Keratinocyte (primary cell): ENCODE measurements at regions not wholly inside any gene's neighbourhood (a gene's known extent, or its start where the extent isn't known, plus 50 kb on each side); places are given as distances from the start of the nearest gene placed in this dataset.

Experiments used
- DNase-seq: peaks from one replicate; pipeline ENCODE4 v3.0.0-alpha.2; 2011; ENCODE audit warnings: low read depth, missing footprints, low spot score
- FAIRE-seq: peaks from 2 replicates; lab custom pipeline; 2011; peaks lifted over from hg19 to GRCh38; lab: Jason Lieb, UNC
- H2AFZ ChIP-seq: 2 replicates; pipeline ENCODE4 v1.6.0; 2012; ENCODE audit warnings: low read length, control low read depth, inconsistent platforms; ENCODE audit not compliant: control insufficient read depth
- H3K27ac ChIP-seq: 2 replicates; pipeline ENCODE4 v1.5.1; 2011; ENCODE audit warnings: low read length; ENCODE audit not compliant: control insufficient read depth, insufficient read depth
- H3K27me3 ChIP-seq: 3 replicates; pipeline ENCODE4 v1.6.0; 2011; ENCODE audit warnings: low read length; ENCODE audit not compliant: control insufficient read depth, insufficient read depth; ENCODE audit errors: extremely low read depth
- H3K36me3 ChIP-seq, 2 experiments: 2 replicates in 1 of 2; 3 replicates in 1 of 2; pipeline ENCODE4 v1.5.1; 2011; ENCODE audit warnings: low read length in 2 of 2, mild to moderate bottlenecking in 1 of 2; ENCODE audit not compliant: control insufficient read depth in 2 of 2, insufficient read depth in 2 of 2; ENCODE audit errors: extremely low read depth in 1 of 2
- H3K4me1 ChIP-seq: 3 replicates; pipeline ENCODE4 v1.5.1; 2011; ENCODE audit warnings: low read length; ENCODE audit not compliant: control insufficient read depth, insufficient read depth; ENCODE audit errors: extremely low read depth
- H3K4me2 ChIP-seq: 3 replicates; pipeline ENCODE4 v1.6.0; 2011; ENCODE audit warnings: low read depth, low read length; ENCODE audit not compliant: control insufficient read depth, insufficient read depth; ENCODE audit errors: extremely low read depth
- H3K4me3 ChIP-seq, 3 experiments: fragments of 200-600 bp in 1 of 3; sonication (generic) in 1 of 3; 2 replicates in 2 of 3; 3 replicates in 1 of 3; pipeline ENCODE4 v1.5.1; 2011 to 2016; ENCODE audit warnings: low read length in 3 of 3, mild to moderate bottlenecking in 3 of 3, control low read depth in 2 of 3, inconsistent platforms in 1 of 3, low read depth in 1 of 3, mixed read lengths in 1 of 3, mixed run types in 1 of 3, moderate library complexity in 1 of 3; ENCODE audit not compliant: control insufficient read depth in 2 of 3, insufficient read depth in 2 of 3; ENCODE audit errors: extremely low read depth in 1 of 3
- H3K79me2 ChIP-seq: 2 replicates; pipeline ENCODE4 v1.6.0; 2012; ENCODE audit warnings: low read length; ENCODE audit not compliant: control insufficient read depth, insufficient read depth
- H3K9ac ChIP-seq: 3 replicates; pipeline ENCODE4 v1.6.0; 2011; ENCODE audit warnings: low read length; ENCODE audit not compliant: control insufficient read depth, insufficient read depth; ENCODE audit errors: extremely low read depth
- H3K9me1 ChIP-seq: 3 replicates; pipeline ENCODE4 v1.6.0; 2011; ENCODE audit warnings: low read length; ENCODE audit not compliant: control insufficient read depth, insufficient read depth; ENCODE audit errors: extremely low read depth
- H3K9me3 ChIP-seq: 2 replicates; pipeline ENCODE4 v1.5.1; 2012; ENCODE audit warnings: low read depth, low read length; ENCODE audit not compliant: control insufficient read depth
- H4K20me1 ChIP-seq: 3 replicates; pipeline ENCODE4 v1.6.0; 2011; ENCODE audit warnings: low read length; ENCODE audit not compliant: control insufficient read depth, insufficient read depth; ENCODE audit errors: extremely low read depth
- EZH2 ChIP-seq: IDR thresholded peaks from one replicate; pipeline ENCODE4 v1.6.1; 2012; ENCODE audit warnings: inconsistent platforms, mild to moderate bottlenecking, low read length, moderate library complexity
- dilution Hi-C: fragments of 300-500 bp; cut with MboI; formaldehyde crosslinking; loops from one replicate; pipeline ENCODE4 v1.7.0; 2020; ENCODE audit warnings: low sequenced_read_pairs; ENCODE audit not compliant: extremely low pct_ligation_motif_present
- TF ChIP-seq, protein P1 (sequence below), 3 experiments: IDR thresholded peaks in 1 of 3; conservative IDR thresholded peaks in 1 of 3; optimal IDR thresholded peaks in 1 of 3; 2 replicates in 2 of 3; 3 replicates in 1 of 3; pipeline versions ENCODE3 to v1.5.1; 2011; ENCODE audit warnings: low read length in 3 of 3, mild to moderate bottlenecking in 3 of 3, moderate library complexity in 2 of 3, control low read depth in 1 of 3, inconsistent platforms in 1 of 3; ENCODE audit not compliant: insufficient read depth in 2 of 3; ENCODE audit errors: extremely low read depth in 1 of 3

DNA sequence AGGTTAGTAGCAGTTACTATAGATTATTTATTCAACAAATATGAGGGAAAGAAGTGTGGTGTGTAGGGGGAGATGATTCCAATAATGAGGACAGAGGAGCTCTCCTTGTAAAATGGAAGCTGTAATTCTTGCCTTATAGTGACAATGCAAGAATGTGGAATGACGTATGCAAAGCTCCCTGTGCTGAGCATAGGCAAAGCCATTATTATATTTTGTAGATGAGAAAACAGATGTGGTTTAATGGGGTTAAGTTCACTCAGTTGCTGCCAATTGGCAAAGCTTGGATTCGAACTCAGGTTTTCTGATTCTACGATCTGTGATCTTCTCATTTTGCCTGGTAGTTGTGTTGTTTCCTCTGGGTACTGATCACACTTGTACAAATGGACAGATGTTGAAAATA, 153.3 kb downstream of the LSMEM1 start:
- TF ChIP-seq EZH2, result no peak
- Histone ChIP-seq H4K20me1 (no peaks in the 10 kb centered on the region), H3K9me1 (no peaks in the 10 kb centered on the region), H3K79me2 (no peaks in the 10 kb centered on the region), H3K4me2 (no peak overlapping the region), H3K36me3 (no peaks in the 10 kb centered on the region), H3K9ac (no peak overlapping the region), H3K4me1 (no peaks in the 10 kb centered on the region), H2AFZ (no peak overlapping the region), H3K27me3 (no peaks in the 10 kb centered on the region), H3K9me3 (no peaks in the 10 kb centered on the region), H3K4me3 (no peak overlapping the region), H3K27ac (no peak overlapping the region)
- DNase-seq, result no peak
- dilution Hi-C loops, result no loop called here
- no peak for FAIRE-seq

DNA sequence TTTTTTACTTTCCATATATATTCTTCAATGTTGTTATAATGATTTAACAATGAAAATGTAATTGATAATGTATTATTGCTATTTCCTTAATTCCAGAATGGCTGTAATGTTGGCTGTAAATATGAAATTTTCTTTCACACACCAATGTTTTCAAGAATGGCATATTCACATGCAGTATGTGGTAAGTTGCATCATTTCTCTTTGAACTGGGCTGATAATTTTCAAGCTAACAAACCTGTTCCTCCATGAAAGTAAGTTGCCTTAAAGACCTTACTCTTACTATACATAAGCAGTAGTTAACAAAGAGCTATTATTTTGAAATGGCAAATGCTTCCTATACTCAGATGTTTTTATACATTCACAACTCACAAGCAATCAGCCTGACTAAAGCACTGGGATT, 154.5 kb downstream of the TMEM168 start:
- no peaks in the 10 kb centered on the region for H3K36me3 ChIP-seq
- H2AFZ ChIP-seq, result no peak overlapping the region
- DNase-seq (no peak), FAIRE-seq (no peak)
- H3K4me3 ChIP-seq, result no peak overlapping the region
- H3K9me3 ChIP-seq, result no peaks in the 10 kb centered on the region
- H3K9me1 ChIP-seq, result no peaks in the 10 kb centered on the region
- TF ChIP-seq EZH2, result no peak
- TF ChIP-seq, protein P1, sequence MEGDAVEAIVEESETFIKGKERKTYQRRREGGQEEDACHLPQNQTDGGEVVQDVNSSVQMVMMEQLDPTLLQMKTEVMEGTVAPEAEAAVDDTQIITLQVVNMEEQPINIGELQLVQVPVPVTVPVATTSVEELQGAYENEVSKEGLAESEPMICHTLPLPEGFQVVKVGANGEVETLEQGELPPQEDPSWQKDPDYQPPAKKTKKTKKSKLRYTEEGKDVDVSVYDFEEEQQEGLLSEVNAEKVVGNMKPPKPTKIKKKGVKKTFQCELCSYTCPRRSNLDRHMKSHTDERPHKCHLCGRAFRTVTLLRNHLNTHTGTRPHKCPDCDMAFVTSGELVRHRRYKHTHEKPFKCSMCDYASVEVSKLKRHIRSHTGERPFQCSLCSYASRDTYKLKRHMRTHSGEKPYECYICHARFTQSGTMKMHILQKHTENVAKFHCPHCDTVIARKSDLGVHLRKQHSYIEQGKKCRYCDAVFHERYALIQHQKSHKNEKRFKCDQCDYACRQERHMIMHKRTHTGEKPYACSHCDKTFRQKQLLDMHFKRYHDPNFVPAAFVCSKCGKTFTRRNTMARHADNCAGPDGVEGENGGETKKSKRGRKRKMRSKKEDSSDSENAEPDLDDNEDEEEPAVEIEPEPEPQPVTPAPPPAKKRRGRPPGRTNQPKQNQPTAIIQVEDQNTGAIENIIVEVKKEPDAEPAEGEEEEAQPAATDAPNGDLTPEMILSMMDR (optimal IDR thresholded peaks at IDR 0.05 in 1 of 3, IDR thresholded peaks at IDR 0.05 in 1 of 3, conservative IDR thresholded peaks at IDR 0.05 in 1 of 3; ENCODE audit: extremely low read depth in 1 of 3, insufficient read depth in 2 of 3, low read length in 3 of 3), result no peak
- no peaks in the 10 kb centered on the region for H4K20me1 ChIP-seq
- dilution Hi-C loops, result no loop called here
- no peak overlapping the region for H3K4me2 ChIP-seq
- H3K79me2 ChIP-seq, result no peaks in the 10 kb centered on the region
- no peaks in the 10 kb centered on the region for H3K27me3 ChIP-seq
- H3K9ac ChIP-seq, result no peak overlapping the region
- H3K4me1 ChIP-seq, result no peaks in the 10 kb centered on the region
- no peak overlapping the region for H3K27ac ChIP-seq

DNA sequence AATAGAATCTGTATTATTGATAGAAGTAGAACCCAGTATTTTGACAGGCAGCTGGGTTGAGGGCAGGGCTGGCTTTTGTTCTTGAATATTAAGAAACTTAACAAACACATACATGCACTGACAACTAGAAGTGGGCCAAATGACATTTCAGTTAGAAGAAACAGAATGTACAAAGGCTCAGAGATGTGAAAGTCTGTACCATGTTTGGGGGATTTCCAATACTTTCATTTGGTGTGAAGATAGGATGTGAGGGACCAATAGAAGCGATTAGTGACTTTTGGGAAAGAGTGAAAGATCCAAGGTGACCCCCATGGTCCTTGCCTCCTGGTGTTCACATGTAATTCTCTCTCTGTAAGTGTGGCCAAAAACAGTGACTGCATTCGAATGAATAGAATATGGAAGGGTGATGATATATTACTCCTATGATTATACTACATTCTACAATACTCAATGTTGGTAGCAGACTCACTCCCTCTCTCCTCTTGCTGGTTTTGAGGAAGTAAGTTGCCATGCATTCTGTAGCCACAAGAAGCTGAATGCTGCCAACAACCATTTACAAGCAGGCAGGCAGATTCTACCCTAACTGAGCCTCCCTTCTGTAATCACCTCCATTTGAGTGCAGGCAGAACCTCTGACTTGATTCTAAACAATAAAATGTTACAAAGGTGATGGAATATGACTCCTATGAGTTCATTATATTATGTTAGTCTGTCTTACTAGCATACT, 151.4 kb downstream of the TMEM168 start:
- no peak for FAIRE-seq
- no peak for DNase-seq

More for the DNA sequence above, 151.4 kb downstream of the TMEM168 start:
- Histone ChIP-seq H3K9me1 (no peaks in the 10 kb centered on the region), H3K27me3 (no peaks in the 10 kb centered on the region), H3K79me2 (no peaks in the 10 kb centered on the region), H2AFZ (no peak overlapping the region), H3K36me3 (no peaks in the 10 kb centered on the region), H3K9ac (no peak overlapping the region), H3K9me3 (no peaks in the 10 kb centered on the region), H4K20me1 (no peaks in the 10 kb centered on the region), H3K4me2 (no peak overlapping the region), H3K27ac (no peak overlapping the region), H3K4me1 (no peaks in the 10 kb centered on the region), H3K4me3 (no peak overlapping the region)
- dilution Hi-C loops, result no loop called here
- TF ChIP-seq EZH2, result no peak
- TF ChIP-seq, protein P1 (optimal IDR thresholded peaks at IDR 0.05 in 1 of 3, IDR thresholded peaks at IDR 0.05 in 1 of 3, conservative IDR thresholded peaks at IDR 0.05 in 1 of 3; ENCODE audit: extremely low read depth in 1 of 3, insufficient read depth in 2 of 3, low read length in 3 of 3), result no peak
